GM13977 (cell line): ENCODE measurements at regions not wholly inside any gene's neighbourhood (a gene's known extent, or its start where the extent isn't known, plus 50 kb on each side); places are given as distances from the start of the nearest gene placed in this dataset.
A peak's percentile ranks its signal among the peaks of the same experiment; 100 is the strongest.

ENCODE experiments used
- DNase-seq: peaks from one replicate; pipeline ENCODE4 v3.0.0; 2012; ENCODE audit warnings: low spot score
- CTCF ChIP-seq: IDR thresholded peaks from 2 replicates; pipeline ENCODE4 v1.5.1; 2012; ENCODE audit warnings: mild to moderate bottlenecking, control low read depth; ENCODE audit not compliant: insufficient read depth; ENCODE audit errors: extremely low read depth, missing control alignments
- in situ Hi-C: fragments of 300-500 bp; cut with MboI; formaldehyde crosslinking; loops from one replicate; pipeline ENCODE4 v1.12.0; 2022; ENCODE audit warnings: low sequenced_read_pairs, low pct_unique_long_range_greater_than_20kb, mixed read lengths, inconsistent platforms; ENCODE audit not compliant: unreplicated experiment

- in situ Hi-C loops, result no loop called here
- no peak for DNase-seq
- no peak for TF ChIP-seq CTCF
Measured at GRCh38 chr12:84512751-84513150, 399.8 kb downstream of the SLC6A15 start.

GRCh38 chr12:84508851-84509260 is 403.7 kb downstream of the SLC6A15 start:
- in situ Hi-C loops, result no loop called here
- DNase-seq, result no peak
- no peak for TF ChIP-seq CTCF

GRCh38 chr12:84507956-84508850 is 404.4 kb downstream of the SLC6A15 start:
- in situ Hi-C loops, result no loop called here
- DNase-seq, result no peak

GRCh38 chr12:84506282-84506681 is 406.3 kb downstream of the SLC6A15 start:
- TF ChIP-seq CTCF, result no peak
- DNase-seq, result no peak
- in situ Hi-C loops, result no loop called here

More at GRCh38 chr12:84507956-84508850, 404.4 kb downstream of the SLC6A15 start:
- peak; percentile 4 for TF ChIP-seq CTCF

- peak; percentile 16 for DNase-seq
- in situ Hi-C loops, result no loop called here
- peak; percentile 74 for TF ChIP-seq CTCF
Measured at GRCh38 chr12:84502907-84503787, 409.5 kb downstream of the SLC6A15 start.

GRCh38 chr12:84502180-84502860 is 410.3 kb downstream of the SLC6A15 start:
- TF ChIP-seq CTCF, result no peak
- in situ Hi-C loops, result no loop called here

More at GRCh38 chr12:84502180-84502860, 410.3 kb downstream of the SLC6A15 start:
- no peak for DNase-seq
